Activated T-cell treated with anti-CD3 and anti-CD28 coated beads, Interleukin-2, amount 50 U/mL, for 72 hours (primary cell): ENCODE measurements at regions not wholly inside any gene's neighbourhood (a gene's known extent, or its start where the extent isn't known, plus 50 kb on each side); places are given as distances from the start of the nearest gene placed in this dataset.
A peak's percentile ranks its signal among the peaks of the same experiment; 100 is the strongest.
"Not testable (repeated sequence)": the region's sequence is repeated elsewhere in the genome, so short reads cannot be mapped to it uniquely, and the experiment has no call there.

Experiments
- ATAC-seq, 2 donors: fragments of 150-1000 bp; cut with Tn5 transposase; replicated peaks in 1 of 2; 2 replicates each; pipeline ENCODE4 v1.10.0; 2021; ENCODE audit warnings: moderate library complexity in 2 of 2, mild to moderate bottlenecking in 1 of 2
- DNase-seq, 2 donors: peaks; one replicate each; pipeline ENCODE4 v3.0.0; 2021 to 2022; ENCODE audit warnings: mixed read lengths in 1 of 2
- H3K27ac Mint-ChIP-seq: one replicate; pipeline ENCODE4 v1.8.0; 2022; ENCODE audit warnings: mild to moderate bottlenecking, moderate library complexity, mixed read lengths
- H3K27me3 Mint-ChIP-seq: one replicate; pipeline ENCODE4 v1.8.0; 2022; ENCODE audit warnings: low read depth, mixed read lengths
- H3K36me3 Mint-ChIP-seq, 2 donors: one replicate each; pipeline ENCODE4 v1.8.0; 2022; ENCODE audit warnings: mixed read lengths in 2 of 2, mild to moderate bottlenecking in 1 of 2; ENCODE audit not compliant: insufficient read depth in 2 of 2
- H3K4me1 Mint-ChIP-seq: one replicate; pipeline ENCODE4 v1.8.0; 2022; ENCODE audit warnings: low read depth, mixed read lengths
- H3K4me3 Mint-ChIP-seq, 2 donors: one replicate each; pipeline ENCODE4 v1.8.0; 2022; ENCODE audit warnings: mild to moderate bottlenecking in 2 of 2, mixed read lengths in 2 of 2, moderate library complexity in 2 of 2
- H3K9me3 Mint-ChIP-seq, 2 donors: one replicate each; pipeline ENCODE4 v1.8.0; 2022; ENCODE audit warnings: mixed read lengths in 2 of 2

GRCh38 chr20:48360342-48360975, 467.3 kb downstream of the PREX1 start:
- ATAC-seq (no peak), DNase-seq (no peak)
- no peaks in the 10 kb centered on the region for H3K4me1 Mint-ChIP-seq
- peak overlapping the region in 1 of 2 donors; percentile 37 for H3K4me3 Mint-ChIP-seq
- no peaks in the 10 kb centered on the region for H3K36me3 Mint-ChIP-seq
- no peaks in the 10 kb centered on the region for H3K9me3 Mint-ChIP-seq
- no peak overlapping the region for H3K27ac Mint-ChIP-seq
- H3K27me3 Mint-ChIP-seq, result peaks cover 6% of the 10 kb centered on the region

GRCh38 chr20:48359692-48360341, 468.0 kb downstream of the PREX1 start:
- no peaks in the 10 kb centered on the region for H3K36me3 Mint-ChIP-seq
- H3K4me3 Mint-ChIP-seq, result peak overlapping the region in 1 of 2 donors; percentile 37

DNA sequence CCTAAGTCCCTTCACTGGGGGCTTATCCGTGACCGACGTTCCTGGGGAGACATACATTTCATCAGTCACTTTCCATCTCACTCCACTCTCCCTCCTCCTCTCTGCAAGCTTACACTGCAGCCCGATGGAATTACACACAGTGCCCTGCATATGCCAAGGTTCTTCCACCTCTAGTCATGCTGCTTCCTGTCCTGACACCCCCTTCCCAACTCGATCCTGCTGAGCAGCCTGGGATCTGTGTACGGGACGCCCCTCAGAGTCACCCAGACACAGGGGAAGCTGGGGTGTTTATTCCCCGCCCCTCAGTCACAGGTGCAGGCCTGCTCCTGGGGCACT, 468.8 kb downstream of the PREX1 start:
- not testable (repeated sequence) for H3K27ac Mint-ChIP-seq, H3K27me3 Mint-ChIP-seq, DNase-seq, H3K36me3 Mint-ChIP-seq, H3K4me1 Mint-ChIP-seq, H3K4me3 Mint-ChIP-seq, H3K9me3 Mint-ChIP-seq, ATAC-seq

More at GRCh38 chr20:48359692-48360341, 468.0 kb downstream of the PREX1 start:
- peaks cover 6% of the 10 kb centered on the region for H3K27me3 Mint-ChIP-seq
- no peak for ATAC-seq
- H3K9me3 Mint-ChIP-seq, result no peaks in the 10 kb centered on the region
- no peaks in the 10 kb centered on the region for H3K4me1 Mint-ChIP-seq
- no peak overlapping the region for H3K27ac Mint-ChIP-seq
- no peak for DNase-seq

GRCh38 chr20:48358176-48359054, 469.4 kb downstream of the PREX1 start:
- Mint-ChIP-seq H3K9me3 (no peaks in the 10 kb centered on the region), H3K4me3 (no peak overlapping the region), H3K27me3 (peaks cover 6% of the 10 kb centered on the region), H3K4me1 (no peaks in the 10 kb centered on the region), H3K36me3 (no peaks in the 10 kb centered on the region), H3K27ac (no peak overlapping the region)
- DNase-seq (no peak), ATAC-seq (no peak)

DNA sequence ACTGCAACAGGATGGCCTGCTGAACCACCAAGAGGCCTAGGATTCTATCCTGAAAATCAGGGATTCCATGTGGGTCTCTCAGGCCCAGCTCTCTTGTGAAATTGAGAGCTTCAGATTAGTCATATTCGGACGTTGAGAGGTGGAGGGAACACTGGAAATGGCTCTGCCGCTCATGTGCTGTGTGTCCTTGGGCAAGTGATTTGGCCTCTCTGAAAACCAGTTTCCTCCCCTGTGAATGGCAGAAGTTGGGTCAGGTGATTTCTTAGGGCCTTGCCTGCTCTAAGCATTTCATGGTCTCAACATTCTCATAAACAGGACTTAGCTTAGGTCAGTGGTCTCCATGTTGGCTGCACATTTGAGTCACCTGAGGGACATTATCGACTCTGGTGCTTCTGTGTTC, 470.1 kb downstream of the PREX1 start:
- no peaks in the 10 kb centered on the region for H3K4me1 Mint-ChIP-seq
- H3K27ac Mint-ChIP-seq, result no peak overlapping the region
- peaks cover 0 to under 1% of the 10 kb centered on the region in 2 donors for H3K9me3 Mint-ChIP-seq
- no peaks in the 10 kb centered on the region for H3K36me3 Mint-ChIP-seq
- H3K27me3 Mint-ChIP-seq, result peaks cover 8% of the 10 kb centered on the region
- DNase-seq (no peak), ATAC-seq (no peak)
- no peak overlapping the region for H3K4me3 Mint-ChIP-seq

GRCh38 chr20:48354903-48355302, 472.9 kb downstream of the PREX1 start:
- Mint-ChIP-seq H3K27ac (no peak overlapping the region), H3K36me3 (no peaks in the 10 kb centered on the region), H3K9me3 (peaks cover 0 to 4% of the 10 kb centered on the region in 2 donors), H3K4me3 (no peak overlapping the region), H3K4me1 (no peaks in the 10 kb centered on the region), H3K27me3 (peaks cover 22% of the 10 kb centered on the region)
- ATAC-seq, result no peak
- DNase-seq, result no peak

GRCh38 chr20:48354320-48354876, 473.4 kb downstream of the PREX1 start:
- Mint-ChIP-seq H3K27ac (no peak overlapping the region), H3K27me3 (peaks cover 23% of the 10 kb centered on the region), H3K36me3 (no peaks in the 10 kb centered on the region), H3K4me1 (no peaks in the 10 kb centered on the region), H3K4me3 (no peak overlapping the region), H3K9me3 (peaks cover 0 to 4% of the 10 kb centered on the region in 2 donors)
- no peak for ATAC-seq
- no peak for DNase-seq

- no peaks in the 10 kb centered on the region for H3K4me1 Mint-ChIP-seq
- peaks cover 0 to 4% of the 10 kb centered on the region in 2 donors for H3K9me3 Mint-ChIP-seq
- ATAC-seq, result no peak
- H3K27ac Mint-ChIP-seq, result no peak overlapping the region
- no peak for DNase-seq
- H3K36me3 Mint-ChIP-seq, result no peaks in the 10 kb centered on the region
- H3K27me3 Mint-ChIP-seq, result peaks cover 23% of the 10 kb centered on the region
- H3K4me3 Mint-ChIP-seq, result no peak overlapping the region
These were observed 475.2 kb downstream of the PREX1 start for GRCh38 chr20:48352628-48353027.

DNA sequence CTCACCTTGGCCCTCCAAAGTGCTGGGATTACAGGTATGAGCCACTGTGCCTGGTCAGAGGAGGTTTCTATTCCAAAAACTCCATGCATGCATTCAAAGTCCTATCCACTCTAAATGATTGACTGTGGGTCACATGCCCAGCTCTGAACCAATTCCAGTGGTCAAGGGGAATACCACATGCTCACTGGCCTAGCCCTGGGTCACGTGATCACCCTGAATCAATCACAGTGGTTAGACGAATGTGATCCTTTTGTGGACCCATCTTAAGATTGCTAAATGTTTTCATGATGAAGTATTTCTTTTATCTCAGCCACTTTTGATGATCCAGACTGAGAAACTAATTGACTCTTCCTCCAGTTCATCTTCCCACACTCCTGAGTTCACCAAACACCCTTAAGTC, 475.8 kb downstream of the PREX1 start:
- Mint-ChIP-seq H3K9me3 (peaks cover 0 to 4% of the 10 kb centered on the region in 2 donors), H3K4me3 (no peak overlapping the region), H3K27me3 (peaks cover 23% of the 10 kb centered on the region), H3K36me3 (no peaks in the 10 kb centered on the region), H3K27ac (no peak overlapping the region), H3K4me1 (no peaks in the 10 kb centered on the region)
- DNase-seq (no peak), ATAC-seq (no peak)

- Mint-ChIP-seq H3K4me1 (no peaks in the 10 kb centered on the region), H3K27ac (no peak overlapping the region), H3K4me3 (no peak overlapping the region), H3K27me3 (peaks cover 23% of the 10 kb centered on the region), H3K36me3 (no peaks in the 10 kb centered on the region), H3K9me3 (peaks cover 0 to 4% of the 10 kb centered on the region in 2 donors)
- no peak for DNase-seq
- ATAC-seq, result no peak
These were observed 477.3 kb downstream of the PREX1 start for GRCh38 chr20:48350313-48350988.

GRCh38 chr20:48349656-48350055, 478.1 kb downstream of the PREX1 start:
- H3K36me3 Mint-ChIP-seq, result no peaks in the 10 kb centered on the region
- no peak for DNase-seq
- no peaks in the 10 kb centered on the region for H3K4me1 Mint-ChIP-seq
- H3K4me3 Mint-ChIP-seq, result no peak overlapping the region
- peaks cover 0 to 4% of the 10 kb centered on the region in 2 donors for H3K9me3 Mint-ChIP-seq
- ATAC-seq, result no peak
- no peak overlapping the region for H3K27ac Mint-ChIP-seq
- H3K27me3 Mint-ChIP-seq, result peaks cover 23% of the 10 kb centered on the region

DNA sequence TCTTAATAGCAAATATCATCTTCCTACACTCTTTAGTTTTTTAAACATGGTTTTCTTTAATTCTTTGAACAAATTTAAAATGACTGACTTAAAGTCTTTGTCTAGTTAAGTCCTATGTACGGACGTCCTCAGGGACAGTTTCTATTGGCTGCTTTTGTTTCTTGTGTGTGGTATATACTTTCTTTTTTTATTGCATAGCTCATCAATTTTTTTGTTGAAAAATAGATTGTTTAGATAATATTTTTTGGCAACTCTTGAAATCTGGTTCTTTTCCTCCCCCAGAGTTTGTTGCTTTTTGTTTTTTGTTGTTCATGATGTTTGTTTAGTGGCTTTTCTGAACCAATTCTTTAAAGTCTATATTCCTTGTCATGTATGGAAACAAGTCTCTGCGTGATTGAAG, 479.8 kb downstream of the PREX1 start:
- Mint-ChIP-seq H3K4me3 (no peak overlapping the region), H3K27ac (no peak overlapping the region), H3K4me1 (no peaks in the 10 kb centered on the region), H3K36me3 (no peaks in the 10 kb centered on the region), H3K27me3 (peaks cover 23% of the 10 kb centered on the region), H3K9me3 (peaks cover 0 to 4% of the 10 kb centered on the region in 2 donors)
- ATAC-seq, result no peak
- no peak for DNase-seq
